HUES48 (cell line): ENCODE measurements at regions not wholly inside any gene's neighbourhood (a gene's known extent, or its start where the extent isn't known, plus 50 kb on each side); places are given as distances from the start of the nearest gene placed in this dataset.
"Not testable (repeated sequence)": the region's sequence is repeated elsewhere in the genome, so short reads cannot be mapped to it uniquely, and the experiment has no call there.

Experiments
- H3K27ac ChIP-seq: one replicate; pipeline ENCODE4 v1.7.0; 2013; ENCODE audit warnings: low read depth, low read length, inconsistent platforms
- H3K27me3 ChIP-seq: 2 replicates; pipeline ENCODE4 v1.6.1; 2013; ENCODE audit warnings: mild to moderate bottlenecking, low read length; ENCODE audit not compliant: control insufficient read depth, insufficient read depth
- H3K36me3 ChIP-seq: 2 replicates; pipeline ENCODE4 v1.6.1; 2013; ENCODE audit warnings: low read length; ENCODE audit not compliant: control insufficient read depth, insufficient read depth
- H3K4me1 ChIP-seq: 2 replicates; pipeline ENCODE4 v1.6.1; 2013; ENCODE audit warnings: mild to moderate bottlenecking, low read length; ENCODE audit not compliant: control insufficient read depth, insufficient read depth
- H3K4me3 ChIP-seq: 2 replicates; pipeline ENCODE4 v1.5.1; 2013; ENCODE audit warnings: mild to moderate bottlenecking, low read depth, low read length
- H3K9ac ChIP-seq: 2 replicates; pipeline ENCODE4 v1.6.1; 2013; ENCODE audit warnings: mild to moderate bottlenecking, low read depth, low read length, moderate library complexity
- H3K9me3 ChIP-seq: 2 replicates; pipeline ENCODE4 v1.6.1; 2013; ENCODE audit warnings: low read length; ENCODE audit not compliant: control insufficient read depth, insufficient read depth

- H3K27ac ChIP-seq: peak overlapping the region; percentile 27
- not testable (repeated sequence) for H3K9me3 ChIP-seq, H3K36me3 ChIP-seq, H3K27me3 ChIP-seq, H3K9ac ChIP-seq
- H3K4me3 ChIP-seq: peak overlapping the region; percentile 34; the same call in 1 of the 2 replicates
- H3K4me1 ChIP-seq: peaks cover 18% of the 10 kb centered on the region
Observed at GRCh38 chr7:38331853-38332595, 58.6 kb upstream of the TARP start.

- H3K4me3 ChIP-seq: peak overlapping the region; percentile 34
- H3K27me3 ChIP-seq: no peaks in the 10 kb centered on the region
- H3K36me3 ChIP-seq: no peaks in the 10 kb centered on the region
- H3K9ac ChIP-seq: peak overlapping the region; percentile 32; the same call in 1 of the 2 replicates
- H3K27ac ChIP-seq: peak overlapping the region; percentile 35
- H3K4me1 ChIP-seq: peaks cover 23% of the 10 kb centered on the region
- H3K9me3 ChIP-seq: no peaks in the 10 kb centered on the region
Observed at GRCh38 chr7:38330861-38331621, 57.6 kb upstream of the TARP start.

- Histone ChIP-seq H3K4me1 (peaks cover 23% of the 10 kb centered on the region), H3K4me3 (no peak overlapping the region), H3K9ac (no peak overlapping the region), H3K36me3 (no peaks in the 10 kb centered on the region), H3K9me3 (no peaks in the 10 kb centered on the region), H3K27ac (no peak overlapping the region), H3K27me3 (no peaks in the 10 kb centered on the region)
Observed at GRCh38 chr7:38330039-38330438, 56.6 kb upstream of the TARP start.

- Histone ChIP-seq H3K9ac (no peak overlapping the region), H3K27ac (no peak overlapping the region), H3K36me3 (no peaks in the 10 kb centered on the region), H3K4me3 (no peak overlapping the region), H3K27me3 (no peaks in the 10 kb centered on the region), H3K4me1 (peaks cover 23% of the 10 kb centered on the region), H3K9me3 (no peaks in the 10 kb centered on the region)
Observed at GRCh38 chr7:38329340-38329739, 55.9 kb upstream of the TARP start.

GRCh38 chr7:38328814-38329213 lies 55.4 kb upstream of the TARP start:
- no peaks in the 10 kb centered on the region for H3K36me3 ChIP-seq
- H3K9me3 ChIP-seq: no peaks in the 10 kb centered on the region
- peaks cover 23% of the 10 kb centered on the region for H3K4me1 ChIP-seq
- H3K27me3 ChIP-seq: no peaks in the 10 kb centered on the region
- no peak overlapping the region for H3K4me3 ChIP-seq
- no peak overlapping the region for H3K9ac ChIP-seq
- no peak overlapping the region for H3K27ac ChIP-seq

GRCh38 chr7:38327637-38328036 lies 54.2 kb upstream of the TARP start:
- Histone ChIP-seq H3K4me3 (no peak overlapping the region), H3K9me3 (no peaks in the 10 kb centered on the region), H3K27ac (no peak overlapping the region), H3K36me3 (no peaks in the 10 kb centered on the region), H3K4me1 (peaks cover 23% of the 10 kb centered on the region), H3K27me3 (no peaks in the 10 kb centered on the region), H3K9ac (no peak overlapping the region)
